MM.1S (cell line): ENCODE measurements at regions not wholly inside any gene's neighbourhood (a gene's known extent, or its start where the extent isn't known, plus 50 kb on each side); places are given as distances from the start of the nearest gene placed in this dataset.

Experiments
- DNase-seq: peaks from one replicate; pipeline ENCODE4 v3.0.0-alpha.2; 2015
- H2AFZ ChIP-seq: fragments of 300-600 bp; sonication (generic); 2 replicates; pipeline ENCODE4 v1.6.0; 2016; ENCODE audit warnings: antibody characterized with exemption, low read length
- H3F3A ChIP-seq: fragments of 300-600 bp; sonication (generic); 2 replicates; pipeline ENCODE4 v1.6.1; 2016; ENCODE audit warnings: mild to moderate bottlenecking, antibody characterized with exemption, low read length, moderate library complexity, mixed read lengths; ENCODE audit not compliant: insufficient read depth
- H3K27ac ChIP-seq: fragments of 300-600 bp; sonication (generic); 2 replicates; pipeline ENCODE4 v1.5.1; 2016; ENCODE audit warnings: mild to moderate bottlenecking, low read length
- H3K27me3 ChIP-seq: fragments of 300-600 bp; sonication (generic); replicated peaks from 2 replicates; pipeline ENCODE4 v1.6.0; 2016; ENCODE audit warnings: low read length; ENCODE audit not compliant: insufficient read depth
- H3K36me3 ChIP-seq: fragments of 300-600 bp; sonication (generic); replicated peaks from 2 replicates; pipeline ENCODE4 v1.6.1; 2016; ENCODE audit warnings: mild to moderate bottlenecking, low read length, mixed read lengths; ENCODE audit not compliant: insufficient read depth
- H3K4me1 ChIP-seq: fragments of 300-600 bp; sonication (generic); 2 replicates; pipeline ENCODE4 v1.6.1; 2016; ENCODE audit warnings: low read length, mixed read lengths
- H3K4me2 ChIP-seq: fragments of 300-600 bp; sonication (generic); 2 replicates; pipeline ENCODE4 v1.6.0; 2016; ENCODE audit warnings: low read depth, low read length
- H3K4me3 ChIP-seq: fragments of 300-600 bp; sonication (generic); 2 replicates; pipeline ENCODE4 v1.5.1; 2016; ENCODE audit warnings: low read length, mixed read lengths
- H3K79me2 ChIP-seq: fragments of 300-600 bp; sonication (generic); 2 replicates; pipeline ENCODE4 v1.6.1; 2016; ENCODE audit warnings: mixed run types, low read length, mixed read lengths
- H3K9ac ChIP-seq: fragments of 300-600 bp; sonication (generic); 2 replicates; pipeline ENCODE4 v1.6.1; 2016; ENCODE audit warnings: low read length, mixed read lengths
- H3K9me2 ChIP-seq: fragments of 300-600 bp; sonication (generic); replicated peaks from 2 replicates; pipeline ENCODE4 v1.6.1; 2016; ENCODE audit warnings: mild to moderate bottlenecking, low read length, mixed read lengths; ENCODE audit not compliant: insufficient read depth
- H3K9me3 ChIP-seq: fragments of 300-600 bp; sonication (generic); replicated peaks from 2 replicates; pipeline ENCODE4 v1.6.1; 2016; ENCODE audit warnings: mild to moderate bottlenecking, low read length, mixed read lengths; ENCODE audit not compliant: insufficient read depth
- H4K20me1 ChIP-seq: fragments of 300-600 bp; sonication (generic); 2 replicates; pipeline ENCODE4 v1.6.1; 2016; ENCODE audit warnings: mild to moderate bottlenecking, low read length, moderate library complexity, mixed read lengths; ENCODE audit not compliant: insufficient read depth
- CTCF ChIP-seq: fragments of 300-600 bp; sonication (generic); IDR thresholded peaks from 2 replicates; pipeline ENCODE4 v1.5.1; 2016; ENCODE audit warnings: antibody characterized with exemption, low read length, mixed read lengths
- EZH2 ChIP-seq: fragments of 300-600 bp; sonication (generic); optimal IDR thresholded peaks from 2 replicates; pipeline ENCODE3; 2017; ENCODE audit warnings: low read depth, mild to moderate bottlenecking, antibody characterized with exemption, low read length, mixed read lengths
- EZH2phosphoT487 ChIP-seq: fragments of 300-600 bp; sonication (generic); IDR thresholded peaks from 2 replicates; pipeline ENCODE4 v1.6.1; 2018; ENCODE audit warnings: antibody characterized with exemption, low read length

DNA sequence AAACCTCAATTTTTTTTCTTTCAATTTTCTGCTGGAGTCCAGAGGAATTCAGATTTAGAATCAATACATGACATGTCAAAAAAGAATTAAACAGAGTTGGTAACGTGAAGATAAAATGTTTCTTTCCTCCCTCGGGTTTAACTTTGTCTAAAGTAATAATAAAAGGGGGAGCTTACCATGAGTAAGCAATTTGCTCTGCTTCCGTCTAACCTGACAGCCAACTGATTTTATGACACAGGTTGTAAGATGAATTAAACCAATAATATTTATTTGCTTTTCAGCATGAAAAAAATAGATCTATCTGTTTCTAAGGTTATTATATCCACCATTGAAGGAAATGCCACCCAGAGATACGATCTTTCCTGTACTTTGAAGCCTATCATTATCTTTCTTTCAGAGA is 352.6 kb downstream of the OSTF1 start:
- Histone ChIP-seq H3K4me3 (no peak overlapping the region), H3K27me3 (no peaks in the 10 kb centered on the region), H3K27ac (no peak overlapping the region), H3K79me2 (no peaks in the 10 kb centered on the region), H3F3A (no peaks in the 10 kb centered on the region), H3K9me2 (no peaks in the 10 kb centered on the region), H3K4me1 (no peaks in the 10 kb centered on the region; the same call in 1 of the 2 replicates), H4K20me1 (no peaks in the 10 kb centered on the region), H3K36me3 (no peaks in the 10 kb centered on the region), H3K4me2 (no peak overlapping the region), H2AFZ (no peak overlapping the region), H3K9me3 (no peaks in the 10 kb centered on the region), H3K9ac (no peak overlapping the region)
- no peak for TF ChIP-seq EZH2phosphoT487
- no peak for TF ChIP-seq EZH2
- no peak for DNase-seq

DNA sequence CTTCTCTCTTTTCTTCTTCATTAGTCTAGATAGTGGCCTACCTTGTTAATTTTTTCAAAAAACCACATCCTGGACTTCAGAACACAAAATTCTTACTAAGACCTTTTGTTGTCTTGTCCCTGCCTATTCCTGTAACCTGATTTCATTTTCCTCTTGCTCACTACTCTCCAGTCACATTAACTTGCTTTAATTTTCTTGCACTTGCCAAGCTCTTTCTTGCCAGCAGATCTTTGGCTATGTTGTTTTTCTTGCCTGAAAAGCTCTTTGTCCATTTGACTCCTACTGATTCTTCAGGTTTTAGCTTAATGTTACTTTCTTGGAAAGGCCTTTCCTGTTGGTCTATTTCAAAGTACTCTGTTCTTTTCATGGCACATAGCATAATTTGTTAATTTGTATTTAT is 356.8 kb downstream of the OSTF1 start:
- no peaks in the 10 kb centered on the region for H4K20me1 ChIP-seq
- no peak for DNase-seq
- no peak overlapping the region for H2AFZ ChIP-seq
- H3K4me3 ChIP-seq, result no peak overlapping the region
- H3K4me1 ChIP-seq, result no peaks in the 10 kb centered on the region; the same call in 1 of the 2 replicates
- no peaks in the 10 kb centered on the region for H3K9me3 ChIP-seq
- no peak for TF ChIP-seq EZH2
- TF ChIP-seq CTCF, result no peak
- no peak for TF ChIP-seq EZH2phosphoT487
- H3F3A ChIP-seq, result no peaks in the 10 kb centered on the region
- H3K4me2 ChIP-seq, result no peak overlapping the region
- no peak overlapping the region for H3K27ac ChIP-seq
- no peaks in the 10 kb centered on the region for H3K36me3 ChIP-seq
- no peak overlapping the region for H3K9ac ChIP-seq
- no peaks in the 10 kb centered on the region for H3K79me2 ChIP-seq
- H3K9me2 ChIP-seq, result no peaks in the 10 kb centered on the region
- H3K27me3 ChIP-seq, result no peaks in the 10 kb centered on the region

DNA sequence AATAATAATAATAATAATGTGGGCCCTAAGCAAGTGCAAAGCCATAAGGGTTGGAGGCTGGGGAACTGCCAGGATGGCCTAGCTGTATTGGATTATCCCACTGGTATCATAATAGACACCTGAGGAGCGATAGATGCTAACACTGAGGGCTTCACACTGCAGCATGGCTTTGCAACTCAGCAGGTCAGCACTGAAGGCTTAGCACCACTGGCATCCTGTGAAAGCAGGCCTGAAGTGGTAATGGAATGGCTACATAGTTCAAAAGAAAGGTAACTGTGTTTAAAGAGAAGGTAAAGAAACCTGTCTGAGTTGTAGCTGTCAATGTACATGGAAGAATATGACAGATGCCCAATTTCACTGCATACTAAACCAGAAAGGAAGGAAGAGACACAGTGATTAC is 359.0 kb downstream of the OSTF1 start:
- H2AFZ ChIP-seq, result no peak overlapping the region
- TF ChIP-seq EZH2 (no peak), CTCF (no peak), EZH2phosphoT487 (no peak)
- peaks cover 7% of the 10 kb centered on the region; the same call in 1 of the 2 replicates for H3K4me1 ChIP-seq
- no peaks in the 10 kb centered on the region for H4K20me1 ChIP-seq
- no peaks in the 10 kb centered on the region for H3K9me3 ChIP-seq
- H3K4me2 ChIP-seq, result no peak overlapping the region
- no peaks in the 10 kb centered on the region for H3K36me3 ChIP-seq
- no peaks in the 10 kb centered on the region for H3K9me2 ChIP-seq
- no peaks in the 10 kb centered on the region for H3F3A ChIP-seq
- H3K79me2 ChIP-seq, result no peaks in the 10 kb centered on the region
- H3K27me3 ChIP-seq, result no peaks in the 10 kb centered on the region
- no peak overlapping the region for H3K27ac ChIP-seq
- no peak overlapping the region for H3K9ac ChIP-seq
- no peak for DNase-seq
- H3K4me3 ChIP-seq, result no peak overlapping the region

- Histone ChIP-seq H3K9me3 (no peaks in the 10 kb centered on the region), H3K36me3 (no peaks in the 10 kb centered on the region), H2AFZ (no peak overlapping the region), H3K4me3 (no peak overlapping the region), H3K79me2 (no peaks in the 10 kb centered on the region), H3F3A (no peaks in the 10 kb centered on the region), H3K4me1 (peaks cover 15% of the 10 kb centered on the region; the same call in 1 of the 2 replicates), H3K27ac (no peak overlapping the region), H3K27me3 (no peaks in the 10 kb centered on the region), H3K9me2 (no peaks in the 10 kb centered on the region), H3K4me2 (no peak overlapping the region), H4K20me1 (no peaks in the 10 kb centered on the region), H3K9ac (no peak overlapping the region)
- no peak for TF ChIP-seq EZH2
- DNase-seq, result no peak
Observed at GRCh38 chr9:75448281-75448680, 360.0 kb downstream of the OSTF1 start.
